PC-9 (cell line): ENCODE measurements at regions not wholly inside any gene's neighbourhood (a gene's known extent, or its start where the extent isn't known, plus 50 kb on each side); places are given as distances from the start of the nearest gene placed in this dataset.

ENCODE experiments used
- EZH2 ChIP-seq: fragments of 200-600 bp; sonication (generic); IDR thresholded peaks from 2 replicates; pipeline ENCODE4 v1.8.0; 2017; ENCODE audit warnings: antibody characterized with exemption, low read depth
- TF ChIP-seq, protein P1 (sequence below): fragments of 200-600 bp; sonication (generic); conservative IDR thresholded peaks from 2 replicates; pipeline ENCODE4 v1.6.1; 2017; ENCODE audit warnings: mixed run types, antibody characterized with exemption, mild to moderate bottlenecking, moderate library complexity

DNA sequence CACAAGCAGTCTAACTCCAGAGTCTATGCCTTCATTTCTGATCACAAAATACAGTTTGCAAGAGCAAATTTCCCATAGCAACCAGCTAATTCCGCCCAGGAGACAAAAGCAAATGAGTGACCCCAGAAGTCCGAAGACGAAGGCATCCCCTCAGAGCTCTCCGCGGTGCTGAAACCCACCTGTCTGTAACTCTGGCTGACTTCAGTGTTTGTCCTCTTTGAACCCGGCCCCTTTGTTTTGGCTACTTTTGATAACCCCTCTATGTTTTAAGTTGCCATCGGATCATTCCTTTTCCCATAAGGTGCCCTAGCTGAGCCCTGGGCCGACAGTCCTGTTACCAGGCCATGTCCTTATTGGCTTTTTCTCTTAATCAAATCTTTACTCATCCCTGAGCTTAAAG is 515.8 kb downstream of the PTPRU start:
- no peak for TF ChIP-seq EZH2
- TF ChIP-seq, protein P1, sequence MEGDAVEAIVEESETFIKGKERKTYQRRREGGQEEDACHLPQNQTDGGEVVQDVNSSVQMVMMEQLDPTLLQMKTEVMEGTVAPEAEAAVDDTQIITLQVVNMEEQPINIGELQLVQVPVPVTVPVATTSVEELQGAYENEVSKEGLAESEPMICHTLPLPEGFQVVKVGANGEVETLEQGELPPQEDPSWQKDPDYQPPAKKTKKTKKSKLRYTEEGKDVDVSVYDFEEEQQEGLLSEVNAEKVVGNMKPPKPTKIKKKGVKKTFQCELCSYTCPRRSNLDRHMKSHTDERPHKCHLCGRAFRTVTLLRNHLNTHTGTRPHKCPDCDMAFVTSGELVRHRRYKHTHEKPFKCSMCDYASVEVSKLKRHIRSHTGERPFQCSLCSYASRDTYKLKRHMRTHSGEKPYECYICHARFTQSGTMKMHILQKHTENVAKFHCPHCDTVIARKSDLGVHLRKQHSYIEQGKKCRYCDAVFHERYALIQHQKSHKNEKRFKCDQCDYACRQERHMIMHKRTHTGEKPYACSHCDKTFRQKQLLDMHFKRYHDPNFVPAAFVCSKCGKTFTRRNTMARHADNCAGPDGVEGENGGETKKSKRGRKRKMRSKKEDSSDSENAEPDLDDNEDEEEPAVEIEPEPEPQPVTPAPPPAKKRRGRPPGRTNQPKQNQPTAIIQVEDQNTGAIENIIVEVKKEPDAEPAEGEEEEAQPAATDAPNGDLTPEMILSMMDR, result no peak
